HL-60 (cell line): ENCODE measurements at regions not wholly inside any gene's neighbourhood (a gene's known extent, or its start where the extent isn't known, plus 50 kb on each side); places are given as distances from the start of the nearest gene placed in this dataset.

Experiments used
- DNase-seq, 2 experiments: peaks; one replicate each; pipeline ENCODE4 v3.0.0-alpha.2; 2010 to 2020; ENCODE audit warnings: low read depth in 1 of 2, low spot score in 1 of 2
- H3K27ac ChIP-seq: fragments of 250-450 bp; sonication (Bioruptor Pico); replicated peaks from 2 replicates; pipeline ENCODE4 v1.5.1; 2020; ENCODE audit warnings: mild to moderate bottlenecking, moderate library complexity
- H3K27me3 ChIP-seq: fragments of 250-450 bp; sonication (Bioruptor Pico); 2 replicates; pipeline ENCODE4 v1.5.1; 2021; ENCODE audit warnings: mild to moderate bottlenecking, moderate library complexity; ENCODE audit not compliant: insufficient read depth, poor library complexity, severe bottlenecking
- H3K4me3 ChIP-seq: replicated peaks from 2 replicates; pipeline ENCODE4 v1.5.1; 2011; ENCODE audit warnings: mild to moderate bottlenecking, control low read depth, low read length; ENCODE audit not compliant: insufficient read depth
- GABPA ChIP-seq: IDR thresholded peaks from 2 replicates; pipeline ENCODE4 v1.6.1; 2012; ENCODE audit warnings: low read depth
- POLR2AphosphoS5 ChIP-seq: IDR thresholded peaks from 2 replicates; pipeline ENCODE4 v1.6.1; 2012; ENCODE audit warnings: low read depth
- REST ChIP-seq: IDR thresholded peaks from 2 replicates; pipeline ENCODE4 v1.6.1; 2012; ENCODE audit warnings: low read depth; ENCODE audit not compliant: insufficient replicate concordance
- SPI1 ChIP-seq: IDR thresholded peaks from 2 replicates; pipeline ENCODE4 v1.6.1; 2012; ENCODE audit warnings: low read depth, mild to moderate bottlenecking, borderline replicate concordance
- TF ChIP-seq, protein P1 (sequence below): IDR thresholded peaks from one replicate; pipeline ENCODE4 v1.5.1; 2011; ENCODE audit warnings: low read length, control low read depth, inconsistent platforms; ENCODE audit not compliant: insufficient read depth

DNA sequence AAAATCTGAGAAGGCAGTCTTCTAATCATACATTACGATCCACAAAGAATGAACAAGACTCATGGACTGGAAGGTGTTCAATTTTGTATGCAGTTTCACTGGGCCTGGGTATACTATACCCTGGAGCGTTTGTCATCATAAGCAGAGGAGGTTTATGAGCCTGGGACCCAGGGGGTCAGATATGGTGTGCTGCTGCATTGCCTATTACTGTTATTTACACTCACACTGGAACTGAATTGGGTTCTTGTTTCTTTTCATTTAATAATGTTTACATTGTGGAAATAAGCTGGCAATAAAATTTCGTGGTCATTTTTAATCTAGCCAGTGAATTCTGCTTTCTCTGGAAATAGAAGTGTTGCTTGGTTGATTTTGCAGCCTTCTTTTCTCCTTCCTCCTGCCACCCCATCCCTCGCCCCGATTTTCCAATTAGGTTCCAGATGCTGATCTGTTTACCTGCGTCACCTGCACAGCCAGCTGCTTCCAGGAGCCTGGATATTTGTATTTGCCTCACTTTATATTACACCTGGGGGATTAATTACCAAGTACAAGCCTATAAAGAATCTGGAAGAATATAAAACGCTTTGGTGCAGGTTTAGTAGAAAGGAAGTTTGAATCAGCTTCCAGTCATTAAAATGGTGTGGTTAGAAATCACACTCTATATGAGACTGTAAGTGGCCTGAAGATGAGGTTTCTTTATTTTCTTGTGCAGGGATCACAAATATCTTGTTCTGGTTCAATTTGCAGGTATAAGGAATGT is 234.4 kb downstream of the SOCS6 start:
- TF ChIP-seq REST = no peak
- no peak for TF ChIP-seq GABPA
- TF ChIP-seq, protein P1, sequence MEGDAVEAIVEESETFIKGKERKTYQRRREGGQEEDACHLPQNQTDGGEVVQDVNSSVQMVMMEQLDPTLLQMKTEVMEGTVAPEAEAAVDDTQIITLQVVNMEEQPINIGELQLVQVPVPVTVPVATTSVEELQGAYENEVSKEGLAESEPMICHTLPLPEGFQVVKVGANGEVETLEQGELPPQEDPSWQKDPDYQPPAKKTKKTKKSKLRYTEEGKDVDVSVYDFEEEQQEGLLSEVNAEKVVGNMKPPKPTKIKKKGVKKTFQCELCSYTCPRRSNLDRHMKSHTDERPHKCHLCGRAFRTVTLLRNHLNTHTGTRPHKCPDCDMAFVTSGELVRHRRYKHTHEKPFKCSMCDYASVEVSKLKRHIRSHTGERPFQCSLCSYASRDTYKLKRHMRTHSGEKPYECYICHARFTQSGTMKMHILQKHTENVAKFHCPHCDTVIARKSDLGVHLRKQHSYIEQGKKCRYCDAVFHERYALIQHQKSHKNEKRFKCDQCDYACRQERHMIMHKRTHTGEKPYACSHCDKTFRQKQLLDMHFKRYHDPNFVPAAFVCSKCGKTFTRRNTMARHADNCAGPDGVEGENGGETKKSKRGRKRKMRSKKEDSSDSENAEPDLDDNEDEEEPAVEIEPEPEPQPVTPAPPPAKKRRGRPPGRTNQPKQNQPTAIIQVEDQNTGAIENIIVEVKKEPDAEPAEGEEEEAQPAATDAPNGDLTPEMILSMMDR = no peak
- no peak for TF ChIP-seq SPI1
- no peak for TF ChIP-seq POLR2AphosphoS5
- no peak overlapping the region for H3K4me3 ChIP-seq
- H3K27ac ChIP-seq = no peak overlapping the region
- no peaks in the 10 kb centered on the region for H3K27me3 ChIP-seq
- DNase-seq = no peak

DNA sequence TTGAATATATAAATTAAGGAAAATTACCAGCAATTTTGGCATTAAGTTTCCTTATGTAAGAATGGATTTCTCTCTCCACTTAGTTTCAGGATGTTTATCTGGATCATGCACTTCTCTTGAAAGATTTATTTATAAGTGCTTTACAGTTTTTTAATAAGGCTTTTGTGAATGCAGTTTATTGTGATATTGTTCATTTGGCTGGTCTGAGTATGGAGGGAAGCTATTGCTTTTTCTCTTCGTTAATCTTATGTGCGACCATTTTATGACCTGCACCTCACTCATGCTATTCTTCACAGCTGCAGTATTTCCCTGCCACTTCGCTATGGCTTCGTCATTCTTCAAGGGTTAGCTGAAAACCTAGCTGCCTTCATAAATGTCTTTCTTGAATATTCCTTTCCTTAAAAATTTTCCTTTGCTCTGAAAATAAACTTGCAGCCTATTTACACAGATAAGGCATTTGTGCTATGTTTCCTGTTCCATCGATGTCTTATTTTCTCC is 233.4 kb downstream of the SOCS6 start:
- TF ChIP-seq, protein P1 = no peak
- no peak for TF ChIP-seq POLR2AphosphoS5
- TF ChIP-seq SPI1 = no peak
- no peak overlapping the region for H3K4me3 ChIP-seq
- H3K27me3 ChIP-seq = peaks cover under 1% of the 10 kb centered on the region
- no peak for DNase-seq
- H3K27ac ChIP-seq = no peak overlapping the region

DNA sequence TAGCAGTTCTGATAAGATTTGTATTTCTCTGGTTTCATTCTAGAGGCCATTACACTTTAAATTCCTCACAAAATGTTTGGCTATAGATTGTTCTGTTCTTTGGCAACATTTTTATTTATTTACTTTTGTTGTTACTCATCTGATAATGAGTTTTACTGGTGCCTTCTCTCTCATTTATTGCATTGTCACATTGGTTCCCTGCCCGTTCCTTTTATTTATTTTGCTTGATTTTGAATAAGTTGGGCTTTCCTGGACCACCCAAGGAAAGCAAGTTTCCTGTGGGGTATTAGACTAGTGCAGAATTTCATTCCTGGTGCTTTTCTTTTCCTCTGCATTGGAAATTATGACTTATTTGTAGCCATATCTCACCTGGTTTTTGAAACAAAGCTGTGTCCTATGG is 232.0 kb downstream of the SOCS6 start:
- DNase-seq = no peak
- TF ChIP-seq SPI1 = no peak
- no peak for TF ChIP-seq POLR2AphosphoS5
- H3K27me3 ChIP-seq = peaks cover 3% of the 10 kb centered on the region
- no peak overlapping the region for H3K27ac ChIP-seq
- H3K4me3 ChIP-seq = no peak overlapping the region

DNA sequence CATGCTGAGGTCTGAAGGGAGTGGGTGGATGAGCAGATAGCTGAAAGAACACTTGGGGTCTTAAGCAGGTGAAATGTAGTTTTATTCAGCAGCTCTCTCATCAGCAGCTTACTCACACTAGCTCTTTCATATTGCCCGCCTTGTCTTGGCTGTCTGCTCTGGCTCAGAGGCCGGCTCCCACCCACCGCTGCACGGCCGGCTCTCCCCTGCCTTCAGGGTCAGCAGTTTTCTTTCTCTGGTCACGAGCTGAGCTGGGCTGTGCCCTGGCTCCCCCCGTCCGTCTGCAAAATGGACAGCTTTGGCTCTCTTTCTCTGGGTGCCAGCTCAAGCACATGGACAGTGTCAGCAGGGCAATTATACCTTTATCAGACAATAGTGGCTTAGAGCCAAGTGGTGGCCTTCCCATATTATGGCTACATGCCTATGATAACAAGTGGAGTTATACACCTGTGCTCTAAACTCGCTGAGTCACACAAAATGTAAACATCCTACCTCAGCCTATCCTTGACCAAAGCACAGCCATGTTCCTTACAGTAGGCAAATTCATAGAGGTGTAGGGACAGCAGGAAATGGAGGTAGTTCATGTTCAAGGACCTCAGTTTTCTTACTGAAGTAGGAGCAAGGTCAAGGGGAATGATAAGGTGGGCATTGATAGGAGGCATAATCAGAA is 224.8 kb downstream of the SOCS6 start:
- TF ChIP-seq SPI1 (no peak), GABPA (no peak), REST (no peak), POLR2AphosphoS5 (no peak)
- TF ChIP-seq, protein P1 = no peak
- no peak overlapping the region for H3K4me3 ChIP-seq
- H3K27me3 ChIP-seq = peaks cover 3% of the 10 kb centered on the region
- DNase-seq = no peak
- no peak overlapping the region for H3K27ac ChIP-seq
